DLD1 (cell line): ENCODE measurements at regions not wholly inside any gene's neighbourhood (a gene's known extent, or its start where the extent isn't known, plus 50 kb on each side); places are given as distances from the start of the nearest gene placed in this dataset.
"Not testable (repeated sequence)": the region's sequence is repeated elsewhere in the genome, so short reads cannot be mapped to it uniquely, and the experiment has no call there.

Experiments
- in situ Hi-C: cut with HindIII; loops from 2 replicates; pipeline ENCODE4 v1.10.0; 2017; ENCODE audit warnings: low sequenced_read_pairs

DNA sequence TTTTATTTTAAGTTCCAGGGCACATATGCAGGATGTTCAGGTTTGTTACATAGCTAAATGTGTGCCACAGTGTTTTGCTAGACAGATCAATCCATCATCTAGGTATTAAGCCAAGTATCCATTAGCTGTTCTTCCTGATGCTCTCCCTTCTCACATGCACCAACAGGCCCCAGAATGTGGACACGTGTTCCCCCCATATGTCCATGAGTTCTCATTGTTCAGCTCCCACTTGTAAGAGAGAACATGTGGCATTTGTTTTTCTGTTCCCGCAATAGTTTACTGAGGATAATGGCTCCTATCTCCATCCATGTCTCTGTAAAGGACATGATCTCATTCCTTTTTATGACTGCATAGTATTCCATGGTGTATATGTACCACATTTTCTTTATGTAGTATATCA, 374.8 kb upstream of the FAT1 start:
- in situ Hi-C loops, result no loop called here

DNA sequence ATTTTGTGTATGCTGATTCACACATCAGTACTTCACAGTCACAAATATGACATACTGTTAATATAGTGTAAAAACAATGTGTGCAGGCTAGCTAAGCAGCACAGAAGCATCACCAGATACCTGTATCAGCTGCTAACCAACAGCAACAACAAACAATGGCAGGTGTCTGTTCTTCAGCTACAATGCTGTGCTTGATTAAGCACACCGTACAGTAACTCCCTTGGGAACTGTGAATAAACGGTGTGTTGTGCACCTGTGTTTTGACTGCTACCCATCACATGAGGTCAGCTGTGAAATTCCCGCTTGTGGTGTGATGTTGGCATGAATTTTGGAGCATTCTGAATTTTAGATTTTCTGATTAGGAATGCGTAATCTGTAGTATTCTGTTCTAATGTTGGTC, 379.7 kb upstream of the FAT1 start:
- in situ Hi-C loops, result no loop called here

DNA sequence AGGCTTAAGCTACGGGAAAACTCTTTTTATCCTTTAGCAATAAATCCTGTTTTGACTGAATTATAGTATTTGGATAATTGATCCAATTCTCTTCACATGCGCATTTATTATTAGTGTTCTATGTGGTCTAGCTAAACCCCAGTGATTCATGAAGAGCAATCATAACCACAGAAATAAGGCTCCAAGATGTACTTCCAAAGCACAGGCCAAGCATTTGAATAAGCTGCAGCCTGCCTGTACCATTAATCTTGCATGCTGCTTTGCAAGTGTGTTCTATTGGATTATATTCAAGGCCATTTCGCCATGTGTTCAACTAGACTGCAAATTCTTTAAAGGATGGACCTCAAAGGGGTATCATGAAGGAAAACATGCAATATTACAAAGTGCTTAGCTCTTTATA, 385.2 kb upstream of the FAT1 start:
- in situ Hi-C loops, result no loop called here

DNA sequence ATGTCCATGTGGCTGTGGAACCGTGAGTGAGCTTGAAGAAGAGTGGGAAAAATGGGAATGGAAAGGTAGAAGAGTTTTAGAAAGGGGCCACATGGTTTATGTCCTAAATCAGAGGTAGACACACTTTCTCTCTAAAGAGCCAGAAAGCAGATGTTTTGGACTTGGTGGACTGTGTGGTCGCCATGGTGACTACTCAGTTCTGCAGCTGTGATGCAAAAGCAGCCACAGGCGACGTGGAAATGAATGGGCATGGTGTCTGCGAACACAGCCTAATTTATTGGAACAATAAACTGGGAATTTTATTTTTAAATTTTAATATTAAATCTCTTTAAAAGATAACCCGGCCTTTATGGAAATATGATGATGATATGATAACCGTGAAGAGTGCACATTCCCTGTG, 386.0 kb upstream of the FAT1 start:
- in situ Hi-C loops, result no loop called here

DNA sequence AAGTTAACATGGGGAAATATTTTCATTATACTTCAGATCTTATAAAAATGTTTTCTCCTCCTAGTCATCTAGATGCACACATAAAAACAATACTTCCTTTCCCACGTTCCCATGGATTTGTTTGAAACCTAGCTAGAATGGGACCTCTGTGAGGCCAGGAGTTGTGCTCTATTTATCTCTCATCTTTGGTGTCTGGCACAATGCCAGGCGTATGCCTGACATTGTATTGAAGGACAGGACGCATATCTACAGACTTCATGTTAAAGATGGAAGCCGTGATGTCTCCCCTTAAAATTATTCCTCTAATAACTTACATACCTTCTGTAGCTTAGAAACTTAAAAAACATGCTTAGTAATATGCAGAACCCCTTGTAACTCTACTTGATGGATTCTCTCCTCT, 394.5 kb upstream of the FAT1 start:
- in situ Hi-C loops, result no loop called here

DNA sequence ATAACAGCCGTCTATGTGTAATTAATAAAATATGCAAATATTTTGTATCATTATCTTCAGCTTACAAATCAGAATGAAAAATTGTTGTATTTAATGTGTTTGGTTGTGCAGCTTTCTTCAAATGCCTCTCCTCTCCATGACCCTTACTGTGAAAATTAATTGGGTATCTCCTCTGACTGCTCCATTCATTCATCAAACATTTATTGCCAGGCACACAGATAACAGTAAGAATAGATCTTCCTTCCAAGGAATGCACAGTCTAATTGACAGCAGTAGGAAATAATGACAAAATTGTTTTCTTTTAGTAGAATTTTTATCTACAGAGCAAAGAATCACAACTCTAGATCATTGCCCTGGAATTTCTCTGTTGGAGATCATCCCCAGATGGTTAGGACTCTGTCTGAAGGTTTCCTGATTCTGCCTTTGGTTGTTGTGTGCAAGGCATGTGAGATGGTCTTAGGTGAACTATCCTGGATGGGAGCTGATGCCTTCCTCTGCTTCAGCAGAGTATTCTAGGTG, 395.0 kb upstream of the FAT1 start:
- in situ Hi-C loops, result no loop called here

DNA sequence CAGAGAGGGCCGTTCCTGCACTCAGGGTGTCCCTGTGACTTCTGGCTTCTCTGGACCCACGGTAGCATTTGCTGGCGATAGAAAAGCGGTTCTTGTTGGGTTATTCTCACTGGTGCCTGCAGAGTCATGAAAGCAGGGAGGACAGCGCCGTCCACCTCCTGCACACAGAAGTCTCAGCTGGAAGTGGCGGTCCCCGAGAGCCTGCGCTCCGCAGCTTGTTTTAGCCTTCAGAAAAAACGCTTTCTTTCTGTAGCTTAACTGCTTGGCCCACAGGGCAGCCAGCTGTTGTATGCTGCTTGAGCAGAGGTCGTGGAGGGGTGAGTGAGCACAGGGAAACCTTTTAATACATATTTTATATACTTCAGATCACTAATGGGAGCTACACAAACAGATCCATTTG, 400.7 kb upstream of the FAT1 start:
- in situ Hi-C loops, result no loop called here

DNA sequence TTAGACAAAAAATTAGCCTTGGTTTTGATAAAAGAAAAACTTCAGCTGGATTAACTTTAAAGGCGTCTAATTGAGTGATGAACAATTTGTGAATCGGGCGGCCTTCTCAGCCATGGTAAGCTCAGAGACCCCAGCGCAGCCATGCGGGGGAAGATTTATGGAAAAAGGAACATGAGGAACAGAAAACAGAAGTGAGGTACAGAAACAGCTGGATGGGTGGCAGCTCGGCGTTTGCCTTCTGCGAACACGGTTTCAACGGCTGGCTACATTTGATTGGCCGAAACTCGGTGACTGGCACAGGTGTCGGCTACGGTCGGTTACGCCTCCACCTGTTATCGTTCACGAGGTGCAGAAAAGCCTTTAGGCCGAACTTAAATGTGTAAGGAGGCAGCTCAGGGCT, 401.4 kb upstream of the FAT1 start:
- in situ Hi-C loops, result no loop called here

DNA sequence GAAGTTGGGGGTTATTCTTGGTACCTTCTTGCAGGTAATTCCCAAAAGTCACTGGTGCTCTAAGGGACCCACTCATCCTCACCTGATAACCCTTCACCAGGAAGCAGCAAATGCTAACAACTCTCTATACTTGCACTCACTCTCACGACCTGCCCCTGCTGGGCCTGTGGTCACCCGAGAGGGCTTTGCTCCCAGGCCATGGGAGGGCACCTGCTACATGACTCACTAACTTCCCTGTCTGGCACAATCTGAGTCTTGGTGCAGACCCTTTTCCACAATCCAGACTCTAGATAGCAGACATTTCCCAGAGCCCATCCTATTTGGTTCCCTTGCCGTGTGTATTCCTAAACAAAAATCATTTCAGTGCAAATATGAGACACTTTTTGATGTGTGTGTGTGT, 403.8 kb upstream of the FAT1 start:
- in situ Hi-C loops, result no loop called here

DNA sequence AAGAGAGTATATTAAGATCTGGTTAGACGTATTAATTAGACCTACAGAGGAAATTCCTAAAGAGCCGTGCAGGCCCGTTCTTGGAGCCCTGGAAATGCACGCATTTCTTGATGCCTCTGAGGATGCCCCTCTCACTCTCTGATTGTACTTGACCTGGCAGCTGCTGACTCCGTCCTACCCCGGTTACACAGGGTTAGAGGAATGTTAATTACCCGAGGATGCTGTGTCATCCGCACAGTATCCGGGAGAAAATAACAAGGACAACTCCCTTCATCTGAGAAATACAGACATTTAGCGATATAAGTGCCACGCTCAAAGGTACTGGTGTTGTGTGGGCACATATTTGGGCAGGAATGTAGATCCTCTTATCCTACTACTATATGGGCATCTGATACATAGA, 404.6 kb upstream of the FAT1 start:
- in situ Hi-C loops, result no loop called here

DNA sequence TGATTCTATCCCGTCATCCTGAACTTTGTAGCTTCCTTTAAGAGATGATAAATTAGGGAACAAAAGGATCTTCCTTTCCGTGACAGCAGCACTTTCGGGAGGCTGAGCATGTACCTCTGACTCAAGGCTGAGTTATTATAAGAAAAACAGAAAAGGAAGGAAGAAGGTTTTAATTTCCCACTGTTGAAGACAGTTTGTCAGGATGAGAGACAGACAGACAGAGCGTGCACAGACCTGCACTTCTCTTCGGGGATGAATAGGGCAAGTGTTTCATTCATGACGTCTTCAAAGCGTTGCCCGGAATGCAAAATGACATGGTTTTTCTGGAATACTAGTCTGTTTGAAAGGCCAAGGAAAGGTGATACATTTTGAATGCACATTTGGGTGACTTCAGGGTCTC, 405.3 kb upstream of the FAT1 start:
- in situ Hi-C loops, result no loop called here

DNA sequence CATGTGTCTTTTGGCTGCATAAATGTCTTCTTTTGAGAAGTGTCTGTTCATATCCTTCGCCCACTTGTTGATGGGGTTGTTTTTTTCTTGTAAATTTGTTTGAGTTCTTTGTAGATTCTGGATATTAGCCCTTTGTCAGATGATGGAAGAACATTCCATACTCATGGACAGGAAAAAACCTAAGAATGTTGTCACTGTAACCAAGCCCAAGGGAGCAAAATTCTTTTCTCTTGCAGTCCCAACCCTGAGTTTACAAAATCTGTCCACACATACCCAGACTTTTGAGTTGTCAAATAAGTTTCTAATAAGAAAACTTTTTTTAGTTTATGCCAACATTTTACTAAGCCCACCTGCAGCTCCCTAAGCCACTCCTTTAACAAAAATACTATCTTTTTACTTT, 408.2 kb upstream of the FAT1 start:
- in situ Hi-C loops, result not testable (repeated sequence)

DNA sequence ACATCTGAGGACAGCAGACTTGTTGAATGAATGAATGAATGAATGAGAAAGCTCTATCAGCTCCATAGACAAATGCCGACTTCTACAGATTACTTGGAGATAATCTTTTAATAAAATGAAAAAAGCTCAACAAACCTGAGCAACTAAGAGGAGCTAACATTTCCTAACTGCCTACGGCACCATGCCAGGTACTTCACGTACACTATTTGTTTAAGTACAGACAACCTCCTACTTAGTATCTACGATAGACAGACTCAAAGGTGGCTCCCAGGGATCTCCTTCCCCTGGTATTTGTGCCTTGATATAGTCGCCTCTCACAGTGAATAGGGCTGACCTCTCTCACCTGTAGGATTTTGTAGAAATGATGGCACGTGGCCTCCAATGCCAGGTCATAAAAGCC, 412.2 kb upstream of the FAT1 start:
- in situ Hi-C loops, result no loop called here

DNA sequence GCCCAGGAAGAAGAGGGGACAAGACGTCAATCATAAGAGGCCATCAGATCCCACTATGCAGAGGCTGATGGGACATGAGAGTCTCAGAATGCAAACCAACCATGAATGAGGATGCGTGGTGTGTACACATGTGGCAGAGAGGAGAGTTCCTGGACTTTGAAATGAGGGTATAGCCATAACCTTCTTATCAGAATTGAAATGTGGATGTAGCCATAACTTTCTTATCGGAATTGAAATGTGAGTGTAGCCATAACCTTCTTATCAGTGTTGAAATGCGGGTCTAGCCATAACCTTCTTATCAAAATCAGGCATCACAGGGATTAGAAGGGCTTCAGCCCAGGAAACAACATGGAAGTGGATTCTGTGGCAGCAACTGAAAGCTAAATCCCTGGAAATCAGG, 415.5 kb upstream of the FAT1 start:
- in situ Hi-C loops, result no loop called here

DNA sequence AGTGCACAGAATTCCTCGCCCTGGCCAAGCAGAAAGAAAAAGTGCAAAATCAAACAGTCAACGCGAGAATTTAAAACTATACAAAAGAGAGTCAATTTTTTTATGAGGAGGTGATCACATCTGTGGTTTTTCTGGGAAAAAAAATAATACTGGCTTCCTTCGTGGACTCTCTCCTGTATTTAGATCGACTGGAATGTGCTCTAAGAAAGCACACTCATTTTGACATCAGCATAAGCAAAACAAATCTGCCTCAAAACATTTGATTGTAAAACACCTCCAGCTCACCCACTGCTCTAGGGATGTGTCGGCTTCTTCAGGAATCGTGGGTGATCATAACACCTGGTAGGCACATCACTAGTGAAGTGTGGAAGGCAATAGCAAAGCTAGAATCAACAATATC, 417.4 kb upstream of the FAT1 start:
- in situ Hi-C loops, result no loop called here

DNA sequence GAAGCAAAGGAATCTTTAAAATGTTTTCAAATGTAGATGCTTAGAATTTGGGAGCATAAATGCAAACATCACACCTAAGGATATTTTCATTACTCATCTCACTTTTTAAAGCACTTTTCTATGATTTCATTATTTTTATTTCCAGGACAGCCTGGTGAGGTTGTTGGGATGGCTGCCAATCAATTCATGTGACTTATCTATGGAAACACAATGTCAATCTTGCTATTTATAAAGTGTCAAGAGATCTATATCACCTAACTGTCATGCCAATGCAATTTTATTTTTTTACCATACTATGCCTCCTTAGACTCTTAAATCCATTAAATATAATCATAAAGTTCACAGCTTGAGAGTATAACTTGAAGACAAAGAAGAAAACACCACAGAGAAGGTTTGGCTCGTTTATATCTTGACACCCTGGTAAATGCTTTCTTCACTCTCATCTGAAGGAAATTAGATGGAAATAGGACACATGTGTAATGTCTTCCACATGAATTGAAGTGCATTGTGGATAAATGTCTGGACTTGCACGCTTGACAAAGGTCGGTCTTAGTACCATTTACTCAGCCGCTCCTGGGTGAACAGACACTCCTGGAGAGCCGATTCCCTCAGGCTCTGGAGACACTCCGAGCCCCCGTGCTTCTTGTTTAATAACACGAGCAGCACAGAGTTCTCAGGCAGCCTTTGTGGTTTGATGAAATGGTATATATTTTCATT, 425.7 kb upstream of the FAT1 start:
- in situ Hi-C loops, result no loop called here

DNA sequence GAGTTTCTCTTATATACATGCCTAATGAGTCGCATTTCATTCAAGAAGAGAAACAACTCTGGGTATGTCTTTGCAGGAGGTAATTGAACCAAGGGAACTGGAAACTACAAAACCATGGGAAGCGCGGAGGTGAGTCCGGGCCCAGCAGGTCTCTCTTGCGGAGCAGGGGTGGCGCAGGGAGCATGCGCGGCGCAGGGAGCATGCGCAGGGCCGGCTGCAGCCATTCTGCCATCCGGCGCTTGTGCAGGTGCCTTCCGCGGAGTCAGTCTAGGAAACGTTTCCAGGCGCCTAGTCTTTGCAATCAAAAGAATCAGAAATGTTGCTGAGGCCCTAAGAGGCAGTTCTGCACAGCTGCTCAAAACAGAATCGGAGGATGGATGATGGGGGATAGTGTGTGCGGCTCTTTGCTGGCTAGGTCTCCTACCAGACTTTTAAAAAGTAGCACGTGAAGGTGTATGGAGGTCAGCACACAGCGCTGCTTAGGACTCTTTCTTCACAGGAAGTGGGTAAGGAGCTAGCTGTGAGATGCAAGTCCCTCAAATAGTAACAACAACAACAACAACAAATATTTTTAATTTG, 433.8 kb upstream of the FAT1 start:
- in situ Hi-C loops, result no loop called here

DNA sequence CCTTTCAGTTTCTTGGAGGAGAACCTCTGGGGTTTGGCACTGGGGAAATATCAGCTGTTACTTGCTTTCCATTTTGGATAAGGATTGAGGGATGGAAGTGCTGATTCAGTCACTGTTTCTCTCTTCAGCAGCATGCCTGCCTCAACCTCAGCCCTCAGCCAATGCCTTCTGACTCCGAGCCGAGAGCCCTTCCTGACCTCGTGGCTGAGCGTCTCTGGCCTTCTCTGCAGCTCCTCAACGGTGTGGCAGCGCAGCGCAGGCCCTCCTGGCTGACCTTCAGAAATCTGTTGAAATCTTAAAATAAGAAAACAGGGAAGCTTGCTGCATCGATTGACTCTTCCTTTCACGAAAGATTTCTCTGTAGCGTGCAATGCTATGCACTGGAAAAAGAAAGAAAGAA, 434.3 kb upstream of the FAT1 start:
- in situ Hi-C loops, result no loop called here

DNA sequence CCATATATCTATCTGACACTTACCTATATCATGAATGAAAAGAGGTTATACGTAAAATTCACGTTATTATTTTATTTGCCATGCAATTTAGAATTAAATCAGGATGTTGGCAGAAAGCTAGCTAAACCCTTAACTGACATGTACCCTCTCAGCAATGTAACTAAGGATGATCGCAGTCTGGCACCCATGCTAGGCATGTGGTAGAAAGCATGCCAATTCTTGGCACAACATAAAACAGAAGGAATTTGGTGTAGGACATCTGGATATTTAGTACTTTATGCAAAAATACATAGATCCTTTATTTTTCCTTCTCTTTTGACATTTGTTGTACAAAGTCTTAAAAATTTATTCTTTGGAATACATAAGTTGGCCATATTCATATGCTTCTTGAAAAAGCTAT, 436.8 kb upstream of the FAT1 start:
- in situ Hi-C loops, result no loop called here

DNA sequence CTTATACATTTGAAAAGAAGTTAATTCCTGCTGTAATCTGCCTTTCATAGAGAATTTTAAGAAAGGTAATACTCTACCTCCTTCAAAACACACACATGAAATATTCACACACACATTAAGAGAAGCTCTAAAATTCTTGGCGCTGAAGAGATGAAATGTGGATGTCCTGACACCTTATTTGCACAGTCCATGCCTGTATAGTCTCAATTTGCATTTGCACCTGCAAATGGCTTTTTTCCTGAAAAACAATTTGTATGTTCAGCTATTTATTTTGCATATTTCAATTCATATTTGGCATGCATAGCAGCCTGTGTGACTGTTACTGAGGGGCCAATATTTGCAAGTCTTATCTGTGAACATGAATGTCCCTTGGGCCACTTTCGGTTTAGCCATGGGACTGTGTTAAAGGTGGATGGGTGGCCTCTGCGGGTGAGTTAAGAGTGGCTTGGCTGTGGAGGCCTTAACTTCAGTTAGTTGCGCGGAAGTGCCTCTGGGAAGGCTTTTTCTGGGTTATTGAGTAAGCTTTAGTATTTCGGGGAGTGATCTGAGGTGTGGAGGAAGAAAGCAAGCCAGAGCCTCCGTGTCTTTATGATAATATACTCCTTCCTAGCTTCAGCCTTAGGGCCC, 443.3 kb upstream of the FAT1 start:
- in situ Hi-C loops, result no loop called here

DNA sequence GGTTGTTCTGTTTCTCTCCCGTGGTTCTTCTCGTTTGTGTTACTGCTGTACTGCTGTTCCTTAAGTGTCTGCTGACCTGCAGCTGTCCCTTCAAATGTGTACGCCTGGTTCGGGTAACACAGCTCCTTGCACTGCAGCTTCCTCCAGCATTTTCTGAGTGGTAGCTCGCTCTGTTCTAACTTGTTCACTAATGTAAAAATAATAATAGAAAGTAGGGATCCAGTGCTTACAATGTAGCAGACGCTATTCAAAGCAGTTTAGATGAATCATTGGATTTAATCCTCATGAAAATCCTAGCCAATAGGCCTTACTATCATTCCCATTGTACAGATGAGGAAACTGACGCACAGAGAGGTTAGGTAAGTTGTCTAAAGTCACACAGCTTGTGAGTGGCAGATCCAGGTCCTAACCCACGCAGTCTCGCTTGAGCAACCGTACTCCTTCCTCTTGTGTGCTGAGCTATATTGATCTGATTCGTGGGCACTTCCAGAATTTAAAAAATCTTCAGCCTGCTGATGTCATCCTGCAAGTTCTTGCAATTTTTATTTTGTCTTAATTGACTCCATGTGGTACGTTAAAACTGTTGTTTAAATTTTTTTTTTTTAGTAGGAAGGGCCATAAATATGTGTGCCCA, 448.2 kb upstream of the FAT1 start:
- in situ Hi-C loops, result no loop called here

DNA sequence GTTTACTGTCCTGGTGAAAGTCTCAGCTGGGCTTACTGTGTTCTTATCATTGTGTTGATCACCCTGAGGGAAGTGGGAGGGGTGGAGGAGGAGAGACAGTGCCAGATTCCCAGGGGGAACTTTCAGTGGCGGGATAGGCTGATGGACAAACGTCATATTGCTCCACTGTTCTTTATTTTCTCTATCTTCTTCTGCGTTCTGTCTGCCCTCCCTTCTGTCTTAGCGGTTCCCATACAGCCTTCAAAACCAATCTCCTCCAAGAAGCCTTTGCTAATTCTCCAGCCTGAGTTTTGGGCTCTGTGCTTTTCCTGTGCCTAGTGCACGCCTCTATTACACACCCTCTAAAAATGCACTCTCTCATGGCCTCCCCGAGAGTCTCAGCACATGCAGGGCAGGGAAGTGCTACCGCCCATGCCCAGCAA, 448.7 kb upstream of the FAT1 start:
- in situ Hi-C loops, result no loop called here
